ENCODE measurements at regions not wholly inside any gene's neighbourhood (a gene's known extent, or its start where the extent isn't known, plus 50 kb on each side); places are given as distances from the start of the nearest gene placed in this dataset.

- intact Hi-C loops (cut with micrococcal nuclease) (no loop called here), in situ Hi-C loops (cut with MboI) (no loop called here)
- peak; percentile 77 for ATAC-seq
- FAIRE-seq: no peak
- Histone ChIP-seq H3K27ac (ENCODE audit: extremely low read depth, low read depth, low read length) (no peak overlapping the region), H2AFZ (ENCODE audit: low read depth, low read length) (peak overlapping the region; percentile 73), H3K79me2 (ENCODE audit: control insufficient read depth, insufficient read depth, low read length) (no peaks in the 10 kb centered on the region), H4K20me1 (replicated peaks; ENCODE audit: control insufficient read depth, insufficient read depth, low read length) (no peaks in the 10 kb centered on the region), H3K27me3 (ENCODE audit: control insufficient read depth in 2 of 2, insufficient read depth in 2 of 2, low read length in 2 of 2) (no peaks in the 10 kb centered on the region), H3K36me3 (ENCODE audit: control insufficient read depth, insufficient read depth, low read length) (no peaks in the 10 kb centered on the region), H3K9me1 (ENCODE audit: control insufficient read depth, insufficient read depth, low read length) (no peaks in the 10 kb centered on the region), H3K9me3 (replicated peaks; ENCODE audit: control insufficient read depth, insufficient read depth, low read depth, low read length) (no peaks in the 10 kb centered on the region), H3K9ac (ENCODE audit: insufficient read depth in 1 of 2, low read depth in 2 of 2, low read length in 2 of 2) (no peak overlapping the region), H3K4me2 (ENCODE audit: insufficient read depth, low read length) (peak overlapping the region; percentile 6; the same call in 1 of the 2 replicates), H3K4me3 (no peak overlapping the region), H3K4me1 (replicated peaks in 1 of 2; ENCODE audit: control insufficient read depth in 2 of 2, insufficient read depth in 2 of 2, low read length in 2 of 2) (peaks cover 0 to 20% of the 10 kb centered on the region in 2 experiments; a peak in 4 of 5 replicates)
- ChIA-PET CTCF (ENCODE audit: low intra/inter-chr PET ratio) (interaction anchor here (0.6 kb wide), 1 partner anchor 679 kb away, joined by 5 read pairs; no protein-coding TSS in a partner anchor), POLR2A (interaction anchor here (0.6 kb wide), 1 partner anchor 48 kb away, joined by 3 read pairs; no protein-coding TSS in a partner anchor)
- no TSS peak for BruUV-seq (replicated peaks)
- WGBS (ENCODE audit: insufficient coverage, low coverage, missing lambda C conversion rate): 35% methylated on average over 5 of the region's 5 CpGs
- peak in 1 of 4 experiments; percentile 54 for DNase-seq (ENCODE audit: extremely low read depth in 1 of 4, low spot score in 3 of 4)
- TF ChIP-seq ZNF717 (CRISPR knock-in tag; IDR thresholded peaks at IDR 0.05): no peak
- TF ChIP-seq NR2C2 (CRISPR knock-in tag; IDR thresholded peaks at IDR 0.05): peak; percentile 60; the same call in 1 of the 2 replicates
- peak; percentile 83 for TF ChIP-seq NR2C2 (tag; IDR thresholded peaks at IDR 0.05)
- TF ChIP-seq ZNF277 (CRISPR knock-in tag; IDR thresholded peaks at IDR 0.05; ENCODE audit: borderline replicate concordance): no peak
- no peak for TF ChIP-seq TBL1XR1 (IDR thresholded peaks at IDR 0.05; ENCODE audit: low read length in 2 of 2)
- 0 out of 2 replicates have a peak, but pooled peaks have one; percentile 7 for TF ChIP-seq JUND (IDR thresholded peaks at IDR 0.05; ENCODE audit: borderline replicate concordance, low read depth, low read length)
- TF ChIP-seq JUND (tag; IDR thresholded peaks at IDR 0.05; ENCODE audit: borderline replicate concordance, low read depth, low read length): no peak; the same call in 2 of the 3 replicates
- TF ChIP-seq ARID3A (IDR thresholded peaks at IDR 0.05; ENCODE audit: borderline replicate concordance, low read depth, low read length): no peak
- no peak for TF ChIP-seq SFPQ (IDR thresholded peaks at IDR 0.05; ENCODE audit: low read depth, low read length)
- no peak for TF ChIP-seq MXD1 (CRISPR knock-in tag; IDR thresholded peaks at IDR 0.05; ENCODE audit: borderline replicate concordance, poor library complexity, severe bottlenecking)
- TF ChIP-seq ZNF431 (CRISPR knock-in tag; IDR thresholded peaks at IDR 0.05): no peak
- no peak for TF ChIP-seq FUS (optimal IDR thresholded peaks at IDR 0.05; ENCODE audit: low read depth, low read length)
- TF ChIP-seq EP300 (IDR thresholded peaks at IDR 0.05; ENCODE audit: low read length): peak; percentile 13; the same call in 1 of the 2 replicates
- TF ChIP-seq MAZ (CRISPR knock-in tag; conservative IDR thresholded peaks at IDR 0.05 in 1 of 2, IDR thresholded peaks at IDR 0.05 in 1 of 2): 0 out of 4 replicates have a peak, but pooled peaks of 1 of the 2 experiments have one; percentile 17
- no peak for TF ChIP-seq ZNF3 (CRISPR knock-in tag; IDR thresholded peaks at IDR 0.05)
- TF ChIP-seq PREB (CRISPR knock-in tag; IDR thresholded peaks at IDR 0.05): no peak
Observed at GRCh38 chr6:6790393-6790792, 201.9 kb downstream of the LY86 start.

Data from K562 (cell line).